GM12878 (cell line): ENCODE measurements at regions not wholly inside any gene's neighbourhood (a gene's known extent, or its start where the extent isn't known, plus 50 kb on each side); places are given as distances from the start of the nearest gene placed in this dataset.

Experiments
- ATAC-seq: fragments of 200-7000 bp; cut with Tn5 transposase; 3 replicates; pipeline ENCODE4 v1.9.1; 2020; ENCODE audit warnings: mild to moderate bottlenecking, moderate library complexity
- BruUV-seq: library from RNA; stranded (reverse); fragments of 400-500 nt; replicated peaks from 2 replicates; lab custom pipeline; 2021; lab: Mats Ljungman, UMichigan
- CTCF ChIA-PET: fragments of 300-600 bp; sonication (Branson Sonifier 250); formaldehyde crosslinking; extraction: SDS; loops from one replicate; lab custom pipeline; 2021; ENCODE audit warnings: inconsistent platforms; lab: Yijun Ruan, JAX
- POLR2A ChIA-PET: fragments of 350-600 bp; formaldehyde crosslinking; extraction: SDS; loops from one replicate; lab custom pipeline; 2021; ENCODE audit warnings: inconsistent platforms; lab: Charles Lee
- RAD21 ChIA-PET: fragments of 300-600 bp; sonication (Branson Sonifier 250); formaldehyde crosslinking; loops from one replicate; lab custom pipeline; 2023; ENCODE audit warnings: antibody characterized with exemption; ENCODE audit not compliant: unreplicated experiment; lab: Charles Lee
- SMC1A ChIA-PET: fragments of 300-600 bp; sonication (Branson Sonifier 250); formaldehyde crosslinking; loops from one replicate; lab custom pipeline; 2023; ENCODE audit not compliant: unreplicated experiment, uncharacterized antibody; lab: Charles Lee
- DNase-seq: peaks from one replicate; pipeline ENCODE4 v3.0.0-alpha.2; 2011; ENCODE audit warnings: low read depth, low spot score
- FAIRE-seq: peaks from 3 replicates; lab custom pipeline; 2011; peaks lifted over from hg19 to GRCh38; lab: Jason Lieb, UNC
- H2AFZ ChIP-seq: 2 replicates; pipeline ENCODE4 v1.6.0; 2011; ENCODE audit warnings: low read depth, low read length, control low read depth; ENCODE audit not compliant: control insufficient read depth
- H3K27ac ChIP-seq: 2 replicates; pipeline ENCODE4 v1.5.1; 2011; ENCODE audit warnings: control low read depth; ENCODE audit not compliant: control insufficient read depth, insufficient read depth
- H3K27me3 ChIP-seq, 2 experiments: replicated peaks in 1 of 2; 2 replicates each; pipeline versions ENCODE4 v1.6.0 to v1.6.1; 2011; ENCODE audit warnings: low read length in 1 of 2; ENCODE audit not compliant: control insufficient read depth in 2 of 2, insufficient read depth in 2 of 2
- H3K36me3 ChIP-seq, 2 experiments: 2 replicates each; pipeline ENCODE4 v1.5.1; 2011; ENCODE audit warnings: low read length in 1 of 2; ENCODE audit not compliant: control insufficient read depth in 2 of 2, insufficient read depth in 2 of 2
- H3K4me1 ChIP-seq: 2 replicates; pipeline ENCODE4 v1.6.1; 2011; ENCODE audit warnings: mild to moderate bottlenecking, low read length, moderate library complexity, mixed read lengths; ENCODE audit not compliant: control insufficient read depth, insufficient read depth
- H3K4me2 ChIP-seq: 2 replicates; pipeline ENCODE4 v1.6.0; 2011; ENCODE audit warnings: control low read depth; ENCODE audit not compliant: control insufficient read depth, insufficient read depth
- H3K4me3 ChIP-seq: fragments of 200-600 bp; sonication (generic); 2 replicates; pipeline ENCODE4 v1.5.1; 2016
- H3K79me2 ChIP-seq: 2 replicates; pipeline ENCODE4 v1.6.0; 2011; ENCODE audit warnings: low read length; ENCODE audit not compliant: control insufficient read depth, insufficient read depth
- H3K9ac ChIP-seq: 2 replicates; pipeline ENCODE4 v1.8.0; 2011; ENCODE audit warnings: low read length, control low read depth, mixed read lengths; ENCODE audit not compliant: control insufficient read depth, insufficient read depth
- H3K9me3 ChIP-seq: replicated peaks from 3 replicates; pipeline ENCODE4 v1.5.1; 2011; ENCODE audit warnings: mild to moderate bottlenecking, low read length; ENCODE audit not compliant: control insufficient read depth, insufficient read depth
- H4K20me1 ChIP-seq: 2 replicates; pipeline ENCODE4 v1.6.0; 2011; ENCODE audit not compliant: control insufficient read depth, insufficient read depth
- BRCA1 ChIP-seq: IDR thresholded peaks from 2 replicates; pipeline ENCODE4 v1.6.1; 2011; ENCODE audit warnings: low read depth, low read length, improper control_type of control experiment
- CBFB ChIP-seq: IDR thresholded peaks from 2 replicates; pipeline ENCODE4 v1.6.1; 2016; ENCODE audit warnings: antibody characterized with exemption, low read depth
- CHD1 ChIP-seq: IDR thresholded peaks from 2 replicates; pipeline ENCODE4 v1.6.1; 2012; ENCODE audit warnings: low read depth, low read length, improper control_type of control experiment
- EZH2 ChIP-seq: IDR thresholded peaks from 2 replicates; pipeline ENCODE4 v1.6.1; 2012; ENCODE audit warnings: low read depth, mild to moderate bottlenecking, control low read depth, inconsistent platforms, low read length, borderline replicate concordance; ENCODE audit not compliant: control insufficient read depth
- FOXK2 ChIP-seq: fragments of 450-650 bp; IDR thresholded peaks from 2 replicates; pipeline ENCODE4 v1.6.1; 2017; ENCODE audit warnings: mild to moderate bottlenecking, moderate library complexity
- GATAD2B ChIP-seq: fragments of 450-650 bp; conservative IDR thresholded peaks from 2 replicates; pipeline ENCODE4 v1.6.1; 2017; ENCODE audit warnings: low read depth, mild to moderate bottlenecking, moderate library complexity
- HDGF ChIP-seq: fragments of 450-650 bp; IDR thresholded peaks from 2 replicates; pipeline ENCODE4 v1.6.1; 2016; ENCODE audit warnings: antibody characterized with exemption
- IKZF2 ChIP-seq, 2 experiments: fragments of 450-650 bp; IDR thresholded peaks; 2 replicates each; pipeline ENCODE4 v1.6.1; 2017; ENCODE audit warnings: mild to moderate bottlenecking in 2 of 2, moderate library complexity in 2 of 2
- KAT2A ChIP-seq: conservative IDR thresholded peaks from 2 replicates; pipeline ENCODE4 v1.6.1; 2011; ENCODE audit warnings: low read depth, low read length; ENCODE audit not compliant: control insufficient read depth
- NFIC ChIP-seq: IDR thresholded peaks from 2 replicates; pipeline ENCODE4 v1.6.1; 2012; ENCODE audit warnings: low read depth, mild to moderate bottlenecking, inconsistent platforms, low read length, moderate library complexity
- NR2C2 ChIP-seq: IDR thresholded peaks from 2 replicates; pipeline ENCODE4 v1.6.1; 2011; ENCODE audit warnings: borderline replicate concordance, low read depth; ENCODE audit not compliant: control insufficient read depth, insufficient read length
- NR2F1 ChIP-seq: fragments of 450-650 bp; conservative IDR thresholded peaks from 2 replicates; pipeline ENCODE4 v1.6.1; 2017; ENCODE audit warnings: mild to moderate bottlenecking
- PKNOX1 ChIP-seq: fragments of 450-650 bp; IDR thresholded peaks from 2 replicates; pipeline ENCODE4 v1.6.1; 2016; ENCODE audit warnings: mild to moderate bottlenecking
- SPI1 ChIP-seq: IDR thresholded peaks from 2 replicates; pipeline ENCODE4 v1.6.1; 2011; ENCODE audit warnings: low read depth, mild to moderate bottlenecking, low read length, moderate library complexity, borderline replicate concordance; ENCODE audit not compliant: insufficient read depth
- SREBF2 ChIP-seq: IDR thresholded peaks from 2 replicates; pipeline ENCODE4 v1.6.1; 2012; ENCODE audit warnings: mild to moderate bottlenecking, low read length
- SUPT20H ChIP-seq: IDR thresholded peaks from 2 replicates; pipeline ENCODE4 v1.6.1; 2011; ENCODE audit warnings: low read depth, mild to moderate bottlenecking, low read length, moderate library complexity, borderline replicate concordance; ENCODE audit not compliant: control insufficient read depth
- USF1 ChIP-seq: IDR thresholded peaks from 2 replicates; pipeline ENCODE4 v1.6.1; 2011; ENCODE audit warnings: borderline replicate concordance, low read depth, mild to moderate bottlenecking, moderate library complexity, mixed read lengths, low read length; ENCODE audit not compliant: insufficient read depth; ENCODE audit errors: extremely low read length
- WGBS: methylation state at CpG from one replicate; pipeline ENCODE4 v1.1.6; 2016; ENCODE audit warnings: low lambda C conversion rate; ENCODE audit not compliant: insufficient replicate concordance, insufficient coverage; ENCODE audit errors: missing lambda C conversion rate; 5-methylcytosine and 5-hydroxymethylcytosine counted together
- in situ Hi-C: fragments of 300-500 bp; cut with MboI; formaldehyde crosslinking; loops from 9 replicates; pipeline ENCODE4 v1.14.3; 2018; ENCODE audit warnings: mixed read lengths
- intact Hi-C: fragments of 100-400 bp; cut with micrococcal nuclease; formaldehyde crosslinking; loops from one replicate; pipeline ENCODE4 v1.14.2; 2022; ENCODE audit not compliant: unreplicated experiment
- TF ChIP-seq, protein P1 (sequence below): IDR thresholded peaks from 2 replicates; pipeline ENCODE4 v1.6.1; 2011; ENCODE audit warnings: low read depth, low read length, improper control_type of control experiment, borderline replicate concordance

DNA sequence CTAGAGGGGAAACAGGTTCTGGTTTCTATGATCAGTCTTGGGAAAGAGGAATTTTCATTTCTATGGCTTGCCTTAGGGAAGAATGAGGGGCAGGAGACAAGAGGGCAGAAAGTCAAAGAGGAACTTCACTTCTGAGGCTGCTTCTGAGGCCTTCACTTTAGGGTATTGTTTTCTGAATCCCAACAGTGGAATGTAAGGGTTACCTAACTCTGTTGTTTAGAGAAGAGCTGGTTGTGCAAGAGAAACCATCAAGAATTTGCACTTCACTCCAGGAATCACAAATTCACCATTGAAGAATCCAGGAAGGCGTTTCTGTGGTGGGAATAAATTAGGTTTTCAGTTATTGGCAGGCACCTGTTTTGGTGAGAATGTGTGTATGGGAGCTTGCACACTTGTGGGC, 126.7 kb upstream of the AMOT start:
- no peaks in the 10 kb centered on the region for H3K4me1 ChIP-seq
- no peak overlapping the region for H3K4me3 ChIP-seq
- H4K20me1 ChIP-seq, result no peaks in the 10 kb centered on the region
- no peak overlapping the region for H3K27ac ChIP-seq
- ChIA-PET CTCF (no interaction called here), RAD21 (no interaction called here), SMC1A (no interaction called here), POLR2A (no interaction called here)
- no peak overlapping the region for H3K4me2 ChIP-seq
- WGBS, result 0% methylated on average over 1 of the region's 1 CpG
- FAIRE-seq (no peak), ATAC-seq (no peak), DNase-seq (no peak)
- no peak for TF ChIP-seq KAT2A
- TF ChIP-seq IKZF2 (IDR thresholded peaks at IDR 0.05), result no peak
- no peak for TF ChIP-seq PKNOX1
- TF ChIP-seq GATAD2B, result no peak
- no peak for TF ChIP-seq CHD1
- no peak for TF ChIP-seq SPI1
- no peak for TF ChIP-seq HDGF
- no peak for TF ChIP-seq EZH2
- no peak for TF ChIP-seq FOXK2
- in situ Hi-C loops (no loop called here), intact Hi-C loops (no loop called here)
- BruUV-seq, result no TSS peak
- H3K79me2 ChIP-seq, result no peaks in the 10 kb centered on the region
- no peaks in the 10 kb centered on the region for H3K9me3 ChIP-seq
- no peak overlapping the region for H2AFZ ChIP-seq
- H3K27me3 ChIP-seq, result no peaks in the 10 kb centered on the region
- H3K36me3 ChIP-seq, result no peaks in the 10 kb centered on the region
- H3K9ac ChIP-seq, result no peak overlapping the region

GRCh38 chrX:112961981-112962380, 121.3 kb upstream of the AMOT start:
- no peak overlapping the region for H3K4me3 ChIP-seq
- H3K36me3 ChIP-seq, result no peaks in the 10 kb centered on the region
- ChIA-PET POLR2A (no interaction called here), RAD21 (no interaction called here), CTCF (no interaction called here), SMC1A (no interaction called here)
- no peak overlapping the region for H3K9ac ChIP-seq
- no peak overlapping the region for H3K27ac ChIP-seq
- FAIRE-seq, result no peak
- no peak for TF ChIP-seq USF1
- TF ChIP-seq CHD1, result no peak
- no peak for TF ChIP-seq NR2F1
- TF ChIP-seq NFIC, result no peak
- TF ChIP-seq CBFB, result no peak
- TF ChIP-seq NR2C2, result no peak
- TF ChIP-seq BRCA1, result no peak
- TF ChIP-seq SREBF2, result no peak
- no peak for TF ChIP-seq IKZF2 (IDR thresholded peaks at IDR 0.05)
- TF ChIP-seq, protein P1, sequence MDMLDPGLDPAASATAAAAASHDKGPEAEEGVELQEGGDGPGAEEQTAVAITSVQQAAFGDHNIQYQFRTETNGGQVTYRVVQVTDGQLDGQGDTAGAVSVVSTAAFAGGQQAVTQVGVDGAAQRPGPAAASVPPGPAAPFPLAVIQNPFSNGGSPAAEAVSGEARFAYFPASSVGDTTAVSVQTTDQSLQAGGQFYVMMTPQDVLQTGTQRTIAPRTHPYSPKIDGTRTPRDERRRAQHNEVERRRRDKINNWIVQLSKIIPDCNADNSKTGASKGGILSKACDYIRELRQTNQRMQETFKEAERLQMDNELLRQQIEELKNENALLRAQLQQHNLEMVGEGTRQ, result no peak
- no peak for TF ChIP-seq SUPT20H
- no peaks in the 10 kb centered on the region for H3K9me3 ChIP-seq
- no peaks in the 10 kb centered on the region for H3K27me3 ChIP-seq
- no peak for DNase-seq
- no peaks in the 10 kb centered on the region for H3K79me2 ChIP-seq
- in situ Hi-C loops (no loop called here), intact Hi-C loops (no loop called here)
- no peak for ATAC-seq
- H3K4me2 ChIP-seq, result no peak overlapping the region
- no peaks in the 10 kb centered on the region for H3K4me1 ChIP-seq
- H2AFZ ChIP-seq, result no peak overlapping the region
- no TSS peak for BruUV-seq
- H4K20me1 ChIP-seq, result no peaks in the 10 kb centered on the region
